SK-N-SH (cell line): ENCODE measurements at regions not wholly inside any gene's neighbourhood (a gene's known extent, or its start where the extent isn't known, plus 50 kb on each side); places are given as distances from the start of the nearest gene placed in this dataset.

Experiments used
- CTCF ChIA-PET: fragments of 300-600, 350-600 bp; formaldehyde crosslinking; extraction: SDS; loops from one replicate; lab custom pipeline; 2021; lab: Yijun Ruan, JAX
- POLR2A ChIA-PET: fragments of 350-600 bp; sonication (Branson Sonifier 250); formaldehyde crosslinking; extraction: SDS; loops from one replicate; lab custom pipeline; 2020; ENCODE audit warnings: antibody characterized with exemption, inconsistent platforms; lab: Yijun Ruan, JAX
- DNase-seq: peaks from one replicate; pipeline ENCODE4 v3.0.0; 2012
- H2AFZ ChIP-seq: fragments of 200-600 bp; sonication (generic); 2 replicates; pipeline ENCODE4 v1.8.1; 2016; ENCODE audit warnings: antibody characterized with exemption, mild to moderate bottlenecking, low read depth
- H3F3A ChIP-seq: fragments of 200-600 bp; sonication (generic); replicated peaks from 2 replicates; pipeline ENCODE3; 2016; ENCODE audit warnings: antibody characterized with exemption, mild to moderate bottlenecking; ENCODE audit not compliant: insufficient read depth
- H3K27ac ChIP-seq, 2 experiments: fragments of 200-500 bp in 1 of 2; fragments of 200-600 bp in 1 of 2; sonication (Bioruptor generic) in 1 of 2; sonication (generic), shearing (Covaris generic) in 1 of 2; 2 replicates each; pipeline versions ENCODE4 v1.5.1 to v1.6.1; 2014 to 2016; ENCODE audit warnings: low read depth in 2 of 2, inconsistent platforms in 1 of 2, low read length in 1 of 2, mild to moderate bottlenecking in 1 of 2, mixed read lengths in 1 of 2
- H3K27me3 ChIP-seq: fragments of 200-600 bp; sonication (generic), shearing (Covaris generic); 2 replicates; pipeline ENCODE4 v1.6.1; 2016; ENCODE audit warnings: mixed run types; ENCODE audit not compliant: insufficient read depth
- H3K36me3 ChIP-seq, 2 experiments: fragments of 200-500 bp in 1 of 2; fragments of 200-600 bp in 1 of 2; sonication (Bioruptor generic) in 1 of 2; sonication (generic) in 1 of 2; replicated peaks in 1 of 2; 2 replicates each; pipeline versions ENCODE3 to v1.5.1; 2014 to 2016; ENCODE audit warnings: low read length in 1 of 2, mild to moderate bottlenecking in 1 of 2; ENCODE audit not compliant: insufficient read depth in 2 of 2, control insufficient read depth in 1 of 2
- H3K4me1 ChIP-seq, 2 experiments: fragments of 200-500 bp in 1 of 2; fragments of 200-600 bp in 1 of 2; sonication (Bioruptor generic) in 1 of 2; sonication (generic), shearing (Covaris generic) in 1 of 2; 2 replicates each; pipeline versions ENCODE4 v1.5.1 to v1.6.1; 2014 to 2016; ENCODE audit warnings: low read depth in 1 of 2, low read length in 1 of 2, mixed run types in 1 of 2; ENCODE audit not compliant: insufficient read depth in 2 of 2, control insufficient read depth in 1 of 2
- H3K4me2 ChIP-seq: fragments of 200-600 bp; sonication (generic), shearing (Covaris generic); 2 replicates; pipeline ENCODE4 v1.6.1; 2017; ENCODE audit warnings: mixed run types
- H3K4me3 ChIP-seq, 2 experiments: fragments of 200-500 bp in 1 of 2; fragments of 200-600 bp in 1 of 2; sonication (Bioruptor generic) in 1 of 2; sonication (generic), shearing (Covaris generic) in 1 of 2; 2 replicates each; pipeline versions ENCODE4 v1.5.1 to v1.8.1; 2014 to 2016; ENCODE audit warnings: low read depth in 2 of 2, inconsistent platforms in 1 of 2, low read length in 1 of 2, mild to moderate bottlenecking in 1 of 2, mixed read lengths in 1 of 2, moderate library complexity in 1 of 2
- H3K79me2 ChIP-seq: fragments of 200-600 bp; sonication (generic); 2 replicates; pipeline ENCODE4 v1.8.1; 2017; ENCODE audit warnings: mild to moderate bottlenecking; ENCODE audit not compliant: insufficient read depth
- H3K9ac ChIP-seq: fragments of 200-600 bp; sonication (generic); 2 replicates; pipeline ENCODE4 v1.6.1; 2017; ENCODE audit warnings: mixed run types
- H3K9me2 ChIP-seq: fragments of 200-600 bp; sonication (generic); 2 replicates; pipeline ENCODE4 v1.6.1; 2017; ENCODE audit warnings: mixed run types
- H3K9me3 ChIP-seq: fragments of 200-600 bp; sonication (generic); 2 replicates; pipeline ENCODE4 v1.6.1; 2017; ENCODE audit warnings: mixed run types, mild to moderate bottlenecking, moderate library complexity
- H4K20me1 ChIP-seq: fragments of 200-600 bp; sonication (generic); 2 replicates; pipeline ENCODE4 v1.6.1; 2017; ENCODE audit warnings: mild to moderate bottlenecking, mixed run types; ENCODE audit not compliant: insufficient read depth
- EP300 ChIP-seq, 2 experiments: IDR thresholded peaks; 2 replicates each; pipeline versions ENCODE4 v1.4.0 to v1.6.1; 2012; ENCODE audit warnings: borderline replicate concordance in 1 of 2, low read depth in 1 of 2, low read length in 1 of 2
- GABPA ChIP-seq: IDR thresholded peaks from 2 replicates; pipeline ENCODE4 v1.4.0; 2012; ENCODE audit warnings: low read depth, mild to moderate bottlenecking
- GATA2 ChIP-seq: sonication (generic); formaldehyde crosslinking; IDR thresholded peaks from 2 replicates; pipeline ENCODE4 v1.5.0; 2020; ENCODE audit warnings: mild to moderate bottlenecking, missing genetic modification reagents
- JUND ChIP-seq: IDR thresholded peaks from 2 replicates; pipeline ENCODE4 v1.4.0; 2012
- NFIC ChIP-seq: IDR thresholded peaks from 2 replicates; pipeline ENCODE4 v1.4.0; 2012; ENCODE audit warnings: borderline replicate concordance
- SIN3A ChIP-seq: IDR thresholded peaks from 2 replicates; pipeline ENCODE4 v1.6.1; 2012; ENCODE audit warnings: low read depth, mild to moderate bottlenecking, low read length, moderate library complexity, borderline replicate concordance
- TAF1 ChIP-seq: IDR thresholded peaks from 2 replicates; pipeline ENCODE4 v1.6.1; 2012; ENCODE audit warnings: low read depth, mild to moderate bottlenecking, low read length, moderate library complexity, borderline replicate concordance
- TCF12 ChIP-seq: IDR thresholded peaks from 2 replicates; pipeline ENCODE4 v1.4.0; 2012
- WGBS: methylation state at CpG from one replicate; pipeline ENCODE4 v1.1.6; 2017; ENCODE audit warnings: low lambda C conversion rate; 5-methylcytosine and 5-hydroxymethylcytosine counted together
- TF ChIP-seq, protein P1 (sequence below): fragments of 150-350 bp; IDR thresholded peaks from 2 replicates; pipeline ENCODE4 v1.6.1; 2016; ENCODE audit warnings: mild to moderate bottlenecking, low read depth, low read length
- TF ChIP-seq, protein P2 (sequence below): IDR thresholded peaks from 2 replicates; pipeline ENCODE4 v1.6.1; 2012; ENCODE audit warnings: mild to moderate bottlenecking, low read depth, low read length, moderate library complexity
- TF ChIP-seq, protein P3 (sequence below): IDR thresholded peaks from 2 replicates; pipeline ENCODE4 v1.4.0; 2012; ENCODE audit warnings: low read depth, borderline replicate concordance

DNA sequence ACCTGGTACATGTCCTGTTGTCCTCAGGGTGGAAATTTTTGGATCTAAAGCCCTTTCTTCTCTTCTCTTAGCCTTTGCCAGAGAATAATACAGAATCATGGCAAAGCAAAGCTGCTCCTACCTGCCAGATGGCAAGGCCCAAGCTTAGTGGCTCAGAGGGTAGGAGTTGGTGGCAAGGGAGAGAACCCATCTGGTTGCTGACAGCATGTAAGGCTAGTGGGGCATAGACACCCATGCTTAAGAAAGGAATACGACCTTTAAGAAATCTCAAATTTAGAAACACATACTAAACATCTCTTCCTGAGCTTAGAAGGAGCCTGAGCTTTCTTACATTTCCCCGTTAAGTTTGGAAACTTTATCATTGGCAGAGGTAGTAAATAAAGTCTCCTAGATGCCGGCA is 395.0 kb upstream of the SOX9 start:
- H3F3A ChIP-seq = no peaks in the 10 kb centered on the region

More for the DNA sequence above, 395.0 kb upstream of the SOX9 start:
- no peak for TF ChIP-seq GATA2 (CRISPR knock-in tag)
- TF ChIP-seq JUND = no peak
- TF ChIP-seq, protein P1, sequence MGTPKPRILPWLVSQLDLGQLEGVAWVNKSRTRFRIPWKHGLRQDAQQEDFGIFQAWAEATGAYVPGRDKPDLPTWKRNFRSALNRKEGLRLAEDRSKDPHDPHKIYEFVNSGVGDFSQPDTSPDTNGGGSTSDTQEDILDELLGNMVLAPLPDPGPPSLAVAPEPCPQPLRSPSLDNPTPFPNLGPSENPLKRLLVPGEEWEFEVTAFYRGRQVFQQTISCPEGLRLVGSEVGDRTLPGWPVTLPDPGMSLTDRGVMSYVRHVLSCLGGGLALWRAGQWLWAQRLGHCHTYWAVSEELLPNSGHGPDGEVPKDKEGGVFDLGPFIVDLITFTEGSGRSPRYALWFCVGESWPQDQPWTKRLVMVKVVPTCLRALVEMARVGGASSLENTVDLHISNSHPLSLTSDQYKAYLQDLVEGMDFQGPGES = no peak
- no peak for TF ChIP-seq TAF1
- TF ChIP-seq EP300 (IDR thresholded peaks at IDR 0.05; ENCODE audit: borderline replicate concordance in 1 of 2, low read depth in 1 of 2, low read length in 1 of 2) = no peak
- TF ChIP-seq TCF12 = no peak
- TF ChIP-seq SIN3A = no peak
- TF ChIP-seq NFIC = no peak
- TF ChIP-seq, protein P2, sequence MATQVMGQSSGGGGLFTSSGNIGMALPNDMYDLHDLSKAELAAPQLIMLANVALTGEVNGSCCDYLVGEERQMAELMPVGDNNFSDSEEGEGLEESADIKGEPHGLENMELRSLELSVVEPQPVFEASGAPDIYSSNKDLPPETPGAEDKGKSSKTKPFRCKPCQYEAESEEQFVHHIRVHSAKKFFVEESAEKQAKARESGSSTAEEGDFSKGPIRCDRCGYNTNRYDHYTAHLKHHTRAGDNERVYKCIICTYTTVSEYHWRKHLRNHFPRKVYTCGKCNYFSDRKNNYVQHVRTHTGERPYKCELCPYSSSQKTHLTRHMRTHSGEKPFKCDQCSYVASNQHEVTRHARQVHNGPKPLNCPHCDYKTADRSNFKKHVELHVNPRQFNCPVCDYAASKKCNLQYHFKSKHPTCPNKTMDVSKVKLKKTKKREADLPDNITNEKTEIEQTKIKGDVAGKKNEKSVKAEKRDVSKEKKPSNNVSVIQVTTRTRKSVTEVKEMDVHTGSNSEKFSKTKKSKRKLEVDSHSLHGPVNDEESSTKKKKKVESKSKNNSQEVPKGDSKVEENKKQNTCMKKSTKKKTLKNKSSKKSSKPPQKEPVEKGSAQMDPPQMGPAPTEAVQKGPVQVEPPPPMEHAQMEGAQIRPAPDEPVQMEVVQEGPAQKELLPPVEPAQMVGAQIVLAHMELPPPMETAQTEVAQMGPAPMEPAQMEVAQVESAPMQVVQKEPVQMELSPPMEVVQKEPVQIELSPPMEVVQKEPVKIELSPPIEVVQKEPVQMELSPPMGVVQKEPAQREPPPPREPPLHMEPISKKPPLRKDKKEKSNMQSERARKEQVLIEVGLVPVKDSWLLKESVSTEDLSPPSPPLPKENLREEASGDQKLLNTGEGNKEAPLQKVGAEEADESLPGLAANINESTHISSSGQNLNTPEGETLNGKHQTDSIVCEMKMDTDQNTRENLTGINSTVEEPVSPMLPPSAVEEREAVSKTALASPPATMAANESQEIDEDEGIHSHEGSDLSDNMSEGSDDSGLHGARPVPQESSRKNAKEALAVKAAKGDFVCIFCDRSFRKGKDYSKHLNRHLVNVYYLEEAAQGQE = no peak
- no peak for TF ChIP-seq GABPA
- TF ChIP-seq, protein P3, sequence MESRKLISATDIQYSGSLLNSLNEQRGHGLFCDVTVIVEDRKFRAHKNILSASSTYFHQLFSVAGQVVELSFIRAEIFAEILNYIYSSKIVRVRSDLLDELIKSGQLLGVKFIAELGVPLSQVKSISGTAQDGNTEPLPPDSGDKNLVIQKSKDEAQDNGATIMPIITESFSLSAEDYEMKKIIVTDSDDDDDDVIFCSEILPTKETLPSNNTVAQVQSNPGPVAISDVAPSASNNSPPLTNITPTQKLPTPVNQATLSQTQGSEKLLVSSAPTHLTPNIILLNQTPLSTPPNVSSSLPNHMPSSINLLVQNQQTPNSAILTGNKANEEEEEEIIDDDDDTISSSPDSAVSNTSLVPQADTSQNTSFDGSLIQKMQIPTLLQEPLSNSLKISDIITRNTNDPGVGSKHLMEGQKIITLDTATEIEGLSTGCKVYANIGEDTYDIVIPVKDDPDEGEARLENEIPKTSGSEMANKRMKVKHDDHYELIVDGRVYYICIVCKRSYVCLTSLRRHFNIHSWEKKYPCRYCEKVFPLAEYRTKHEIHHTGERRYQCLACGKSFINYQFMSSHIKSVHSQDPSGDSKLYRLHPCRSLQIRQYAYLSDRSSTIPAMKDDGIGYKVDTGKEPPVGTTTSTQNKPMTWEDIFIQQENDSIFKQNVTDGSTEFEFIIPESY = no peak
- CTCF ChIA-PET = interaction anchor here (0.6 to 1.6 kb wide), 3 partner anchors 86 to 831 kb away, joined by 3 read pairs; no protein-coding TSS in a partner anchor
- Histone ChIP-seq H3K9me2 (no peaks in the 10 kb centered on the region), H3K4me3 (no peak overlapping the region), H3K4me1 (no peaks in the 10 kb centered on the region; a peak in 1 of 4 replicates), H2AFZ (no peak overlapping the region), H3K27ac (no peak overlapping the region), H3K36me3 (no peaks in the 10 kb centered on the region), H3K9ac (no peak overlapping the region), H3K27me3 (no peaks in the 10 kb centered on the region), H3K79me2 (no peaks in the 10 kb centered on the region), H3K9me3 (no peaks in the 10 kb centered on the region), H3K4me2 (no peak overlapping the region), H4K20me1 (no peaks in the 10 kb centered on the region)
- WGBS = 57% methylated on average over 3 of the region's 3 CpGs
- POLR2A ChIA-PET = no interaction called here
- DNase-seq = no peak
